ENCODE measurements at regions not wholly inside any gene's neighbourhood (a gene's known extent, or its start where the extent isn't known, plus 50 kb on each side); places are given as distances from the start of the nearest gene placed in this dataset.

GRCh38 chr1:243938208-243938607 lies 88.2 kb upstream of the AKT3 start:
- no peak for DNase-seq (ENCODE audit: low read depth)
- TF ChIP-seq CTCF (conservative IDR thresholded peaks at IDR 0.05; ENCODE audit: low read depth, low read length) = no peak
- no peak overlapping the region for H3K4me3 ChIP-seq (ENCODE audit: low read length)

- no peak for TF ChIP-seq CTCF (conservative IDR thresholded peaks at IDR 0.05; ENCODE audit: low read depth, low read length)
- H3K4me3 ChIP-seq (ENCODE audit: low read length) = no peak overlapping the region
- no peak for DNase-seq (ENCODE audit: low read depth)
Observed at GRCh38 chr1:243933495-243933894, 83.5 kb upstream of the AKT3 start.

- H3K4me3 ChIP-seq (ENCODE audit: low read length) = no peak overlapping the region
- no peak for TF ChIP-seq CTCF (conservative IDR thresholded peaks at IDR 0.05; ENCODE audit: low read depth, low read length)
- no peak for DNase-seq (ENCODE audit: low read depth)
Observed at GRCh38 chr1:243931957-243932356, 81.9 kb upstream of the AKT3 start.

- H3K4me3 ChIP-seq (ENCODE audit: low read length) = no peak overlapping the region
- TF ChIP-seq CTCF (conservative IDR thresholded peaks at IDR 0.05; ENCODE audit: low read depth, low read length) = no peak
- DNase-seq (ENCODE audit: low read depth) = peak; percentile 99
Observed at GRCh38 chr1:243930822-243931671, 81.0 kb upstream of the AKT3 start.

- TF ChIP-seq CTCF (conservative IDR thresholded peaks at IDR 0.05; ENCODE audit: low read depth, low read length) = no peak
- no peak overlapping the region for H3K4me3 ChIP-seq (ENCODE audit: low read length)
- no peak for DNase-seq (ENCODE audit: low read depth)
Observed at GRCh38 chr1:243927381-243927780, 77.3 kb upstream of the AKT3 start.

GRCh38 chr1:243926803-243927245 lies 76.8 kb upstream of the AKT3 start:
- TF ChIP-seq CTCF (conservative IDR thresholded peaks at IDR 0.05; ENCODE audit: low read depth, low read length) = no peak
- peak; percentile 94 for DNase-seq (ENCODE audit: low read depth)

GRCh38 chr1:243926299-243926698 lies 76.3 kb upstream of the AKT3 start:
- TF ChIP-seq CTCF (conservative IDR thresholded peaks at IDR 0.05; ENCODE audit: low read depth, low read length) = no peak
- H3K4me3 ChIP-seq (ENCODE audit: low read length) = no peak overlapping the region
- DNase-seq (ENCODE audit: low read depth) = no peak

More at GRCh38 chr1:243926803-243927245, 76.8 kb upstream of the AKT3 start:
- no peak overlapping the region for H3K4me3 ChIP-seq (ENCODE audit: low read length)

Data from retinal pigment epithelial cell (primary cell).